ENCODE measurements at regions not wholly inside any gene's neighbourhood (a gene's known extent, or its start where the extent isn't known, plus 50 kb on each side); places are given as distances from the start of the nearest gene placed in this dataset.
"Not testable (repeated sequence)": the region's sequence is repeated elsewhere in the genome, so short reads cannot be mapped to it uniquely, and the experiment has no call there.

DNA sequence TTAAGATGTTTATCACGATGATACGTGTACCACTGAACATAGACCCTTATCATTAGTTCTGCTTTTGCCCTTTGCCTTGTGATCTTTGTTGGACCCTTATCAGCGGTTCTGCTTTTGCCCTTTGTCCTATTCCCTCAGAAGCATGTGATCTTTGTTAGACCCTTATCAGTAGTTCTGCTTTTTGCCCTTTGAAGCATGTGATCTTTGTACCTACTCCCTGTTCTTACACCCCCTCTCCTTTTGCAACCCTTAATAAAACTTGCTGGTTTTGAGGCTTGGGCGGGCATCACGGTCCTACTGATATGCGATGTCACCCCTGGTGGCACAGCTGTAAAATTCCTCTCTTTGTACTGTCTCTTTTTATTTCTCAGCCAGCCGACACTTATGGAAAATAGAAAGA is 117.0 kb downstream of the SDHAF3 start:
- not testable (repeated sequence) for TF ChIP-seq CTCF (conservative IDR thresholded peaks at IDR 0.05; ENCODE audit: low read depth, low read length); EZH2 (IDR thresholded peaks at IDR 0.05; ENCODE audit: borderline replicate concordance, low read depth, low read length, poor library complexity, severe bottlenecking)
